Lung microvascular endothelial cell (primary cell): ENCODE measurements at regions not wholly inside any gene's neighbourhood (a gene's known extent, or its start where the extent isn't known, plus 50 kb on each side); places are given as distances from the start of the nearest gene placed in this dataset.
"Not testable (repeated sequence)": the region's sequence is repeated elsewhere in the genome, so short reads cannot be mapped to it uniquely, and the experiment has no call there.

ENCODE experiments used
- DNase-seq, 2 donors: peaks; one replicate each; pipeline versions ENCODE4 v3.0.0 to v3.0.0-alpha.2; 2010; ENCODE audit warnings: low read depth in 2 of 2

DNA sequence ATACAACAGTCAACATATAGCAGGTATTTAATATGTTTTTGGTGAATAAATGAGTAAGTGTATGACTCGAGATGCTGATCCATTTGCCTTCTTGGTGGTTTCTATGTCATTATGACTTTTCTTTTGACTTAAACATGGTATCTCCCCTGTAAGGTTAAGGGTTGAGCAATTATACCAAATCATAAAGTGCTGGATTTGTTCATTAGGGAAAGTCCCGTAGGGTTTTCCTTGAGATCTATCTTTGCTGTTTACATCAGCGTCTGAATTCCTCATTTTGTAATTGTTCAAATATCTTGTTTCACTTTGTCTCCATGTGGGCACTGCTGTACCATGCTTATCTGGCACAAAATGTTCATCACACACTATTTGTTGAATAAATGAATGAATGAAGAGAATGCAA, 562.6 kb downstream of the EDEM1 start:
- DNase-seq, result no peak

DNA sequence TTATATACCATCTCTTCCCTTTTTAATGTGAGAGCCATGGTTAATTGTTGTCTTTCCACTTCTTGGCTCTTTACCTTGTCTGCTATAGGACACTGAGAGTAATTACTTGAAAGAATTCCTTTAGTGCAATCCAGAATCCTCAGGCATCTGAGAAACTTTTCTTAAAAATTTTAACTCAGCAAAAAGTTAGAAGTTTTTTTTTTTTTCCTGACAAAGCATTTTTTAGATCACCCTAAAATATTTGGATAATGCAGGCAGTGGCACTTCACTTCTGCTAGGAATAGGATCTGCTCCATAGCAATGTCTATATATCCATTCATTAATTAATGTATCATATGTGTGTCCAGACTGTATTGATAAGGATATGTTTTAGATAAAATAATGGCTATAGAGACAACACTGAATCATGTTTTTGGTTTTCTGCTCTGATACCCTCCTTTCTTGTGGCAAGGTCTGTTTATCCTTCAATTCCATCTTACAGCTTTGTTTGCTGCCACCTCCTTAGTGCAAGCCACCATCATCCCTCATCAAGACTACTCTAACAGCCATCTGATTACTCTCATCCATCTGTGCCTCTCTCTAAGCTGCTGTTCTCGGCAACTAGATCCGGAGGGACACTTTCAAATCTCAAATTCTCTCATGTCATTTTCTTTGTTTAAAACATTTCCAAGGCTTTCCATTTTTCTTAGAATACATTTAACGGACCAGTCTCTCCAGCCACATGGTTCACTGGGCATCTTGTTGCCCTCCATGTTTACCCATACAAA, 563.5 kb downstream of the EDEM1 start:
- DNase-seq, result no peak

- no peak for DNase-seq
Measured at GRCh38 chr3:5754602-5755001, 567.1 kb downstream of the EDEM1 start.

DNA sequence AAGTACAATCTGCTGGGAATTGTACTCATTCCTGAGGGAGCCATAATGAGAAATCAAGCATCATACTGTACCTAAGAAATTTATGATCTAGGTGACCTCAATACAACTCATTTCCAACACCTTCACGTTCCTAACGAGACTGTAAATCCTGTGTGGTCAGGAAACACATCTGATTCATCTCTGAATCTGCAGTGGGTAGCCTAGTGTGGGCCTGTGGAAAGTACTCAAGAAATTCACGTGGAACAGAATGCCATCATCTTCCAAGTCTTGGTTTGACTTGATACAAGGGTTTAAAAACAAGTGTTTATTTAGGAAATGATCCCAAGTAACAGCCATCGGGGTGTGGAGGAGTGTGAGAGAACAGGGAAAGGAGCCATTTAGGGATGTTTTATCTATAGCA, 568.9 kb downstream of the EDEM1 start:
- no peak for DNase-seq

- no peak for DNase-seq
Measured at GRCh38 chr3:5757213-5757804, 569.8 kb downstream of the EDEM1 start.

GRCh38 chr3:5758699-5759098, 571.2 kb downstream of the EDEM1 start:
- no peak for DNase-seq

DNA sequence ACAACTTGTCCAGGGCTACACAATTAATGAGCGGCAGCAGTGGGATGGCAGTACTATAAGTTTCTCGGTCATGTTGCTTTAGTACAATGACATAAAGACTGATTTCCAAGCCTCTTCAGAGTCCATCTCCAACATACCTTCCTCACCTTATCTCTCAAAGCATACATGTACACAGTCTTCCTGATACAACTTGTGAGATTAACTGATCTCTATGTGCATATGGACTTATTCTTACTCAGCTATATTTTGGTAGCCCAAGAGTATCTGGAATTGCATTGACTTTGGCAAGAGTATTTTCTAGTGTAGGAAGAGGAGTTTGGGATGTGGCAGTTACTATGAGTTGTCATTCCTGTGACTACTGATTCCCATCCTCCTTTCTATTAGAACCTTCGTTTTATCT, 575.0 kb downstream of the EDEM1 start:
- DNase-seq, result no peak

DNA sequence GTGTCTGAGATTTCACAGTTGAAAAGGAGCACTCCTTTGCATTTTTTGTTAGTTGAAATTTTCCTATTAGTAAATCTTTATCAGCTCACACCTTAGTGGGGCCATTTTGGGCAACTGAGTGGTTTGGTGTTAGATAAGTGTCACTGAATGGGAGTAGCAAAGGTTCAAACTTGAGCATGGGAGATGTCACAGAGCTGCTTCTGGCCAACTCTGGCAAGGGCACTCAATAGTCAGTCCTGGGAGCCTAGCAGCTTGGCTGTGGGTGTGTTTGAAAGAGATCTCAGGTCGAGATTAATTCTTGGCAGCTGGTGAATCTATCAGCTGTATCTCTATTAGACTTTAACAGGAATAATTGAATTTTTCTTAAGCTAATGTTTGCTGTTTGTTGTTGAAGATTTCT, 579.3 kb downstream of the EDEM1 start:
- DNase-seq, result no peak

GRCh38 chr3:5767304-5767703, 579.8 kb downstream of the EDEM1 start:
- DNase-seq, result no peak

GRCh38 chr3:5768281-5768945, 580.9 kb downstream of the EDEM1 start:
- no peak for DNase-seq

GRCh38 chr3:5769825-5770224, 582.3 kb downstream of the EDEM1 start:
- DNase-seq, result no peak

GRCh38 chr3:5774337-5774736, 586.8 kb downstream of the EDEM1 start:
- no peak for DNase-seq

GRCh38 chr3:5775100-5775499, 587.6 kb downstream of the EDEM1 start:
- not testable (repeated sequence) for DNase-seq

DNA sequence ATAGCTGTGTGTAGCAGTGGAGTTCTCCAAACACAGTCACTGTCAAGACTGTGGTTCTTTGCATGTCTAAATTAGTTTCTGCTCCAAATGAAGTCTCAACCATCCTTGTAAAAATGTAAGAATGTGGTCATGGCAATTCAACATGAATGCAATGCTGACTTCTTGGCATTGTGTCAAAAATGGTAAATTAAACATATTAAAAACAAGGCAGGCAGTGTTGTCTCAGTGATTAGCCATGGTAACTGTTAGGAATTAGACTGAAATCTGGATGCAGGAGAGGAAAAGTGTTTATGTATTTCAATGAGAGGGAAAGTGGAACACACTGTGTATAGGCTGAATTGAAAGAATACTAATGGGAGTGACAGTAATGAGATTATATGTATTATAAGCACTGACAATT, 597.2 kb downstream of the EDEM1 start:
- DNase-seq, result no peak

- no peak for DNase-seq
Measured at GRCh38 chr3:5787861-5788488, 600.5 kb downstream of the EDEM1 start.

DNA sequence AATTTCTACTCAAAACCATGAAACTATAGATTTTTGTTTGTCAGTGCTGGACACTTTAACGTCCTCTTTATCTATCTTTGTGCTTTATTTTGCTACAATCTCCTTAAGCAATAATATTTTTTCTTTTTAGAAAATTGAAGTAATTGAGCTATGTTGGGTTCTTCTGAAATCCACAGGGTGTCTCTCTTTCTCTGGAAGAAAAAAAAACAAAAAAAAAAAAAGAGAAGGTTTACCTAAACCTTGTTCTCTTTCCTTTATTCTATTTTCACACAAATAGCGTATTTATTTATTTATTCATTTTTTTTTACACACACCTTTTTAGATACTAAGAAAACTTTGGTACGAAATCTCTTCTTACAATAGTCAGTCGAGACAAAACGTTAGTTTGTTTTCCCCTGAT, 601.0 kb downstream of the EDEM1 start:
- DNase-seq, result no peak

DNA sequence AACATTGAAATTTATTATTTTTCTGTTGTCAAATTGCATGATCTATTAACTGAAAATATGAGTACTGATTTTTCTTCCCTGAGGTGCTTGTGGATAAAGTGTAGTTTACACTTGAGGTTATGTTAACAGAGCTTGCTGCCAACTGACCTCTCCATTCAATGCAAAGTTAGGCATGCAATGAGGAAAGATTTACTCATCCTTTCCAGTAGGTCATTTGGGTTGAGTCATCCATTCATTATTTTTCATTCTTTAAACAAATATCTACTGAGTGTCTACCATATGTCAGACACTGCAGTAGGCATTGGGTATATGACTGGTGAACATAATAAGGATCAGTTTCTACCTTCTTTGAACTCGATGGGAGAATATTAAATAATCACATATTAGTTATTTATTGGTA, 604.1 kb downstream of the EDEM1 start:
- no peak for DNase-seq

DNA sequence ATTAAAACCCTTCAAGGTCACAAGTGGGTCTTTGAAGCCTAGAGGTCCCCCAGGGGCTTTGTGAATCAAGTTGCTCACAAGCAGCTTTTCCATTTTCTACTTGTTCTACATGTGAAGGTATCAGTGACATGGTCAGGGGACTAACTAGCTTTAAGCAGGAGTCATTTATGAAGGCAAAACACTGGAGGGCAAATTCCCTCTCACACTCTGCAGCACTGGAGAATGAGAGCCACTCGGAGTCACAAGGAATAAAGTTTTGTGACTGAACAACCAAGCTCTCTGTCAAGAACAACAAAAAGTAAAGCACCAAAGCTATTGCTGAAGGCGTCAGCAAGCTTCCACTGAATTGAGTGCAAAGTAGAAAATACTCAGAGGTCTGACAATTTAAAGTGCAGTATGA, 609.0 kb downstream of the EDEM1 start:
- DNase-seq, result no peak

DNA sequence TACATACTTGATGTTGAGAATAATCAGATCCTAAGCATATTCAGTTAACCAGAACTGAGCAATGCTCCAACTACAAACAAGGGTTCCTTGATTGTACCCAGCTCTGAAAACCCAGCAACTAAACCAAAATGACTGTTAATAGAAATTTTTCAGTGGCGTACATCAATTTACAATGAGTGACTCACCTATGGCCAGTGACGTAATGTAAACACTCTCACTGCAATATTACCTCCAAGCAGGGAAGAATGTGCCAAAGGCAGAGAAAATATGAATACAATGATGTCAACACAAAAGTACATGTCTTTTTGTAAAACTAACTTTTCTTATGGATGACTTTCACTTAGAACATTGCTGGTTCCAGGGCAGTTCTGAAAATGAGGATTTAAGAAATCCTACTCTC, 611.3 kb downstream of the EDEM1 start:
- DNase-seq, result no peak

DNA sequence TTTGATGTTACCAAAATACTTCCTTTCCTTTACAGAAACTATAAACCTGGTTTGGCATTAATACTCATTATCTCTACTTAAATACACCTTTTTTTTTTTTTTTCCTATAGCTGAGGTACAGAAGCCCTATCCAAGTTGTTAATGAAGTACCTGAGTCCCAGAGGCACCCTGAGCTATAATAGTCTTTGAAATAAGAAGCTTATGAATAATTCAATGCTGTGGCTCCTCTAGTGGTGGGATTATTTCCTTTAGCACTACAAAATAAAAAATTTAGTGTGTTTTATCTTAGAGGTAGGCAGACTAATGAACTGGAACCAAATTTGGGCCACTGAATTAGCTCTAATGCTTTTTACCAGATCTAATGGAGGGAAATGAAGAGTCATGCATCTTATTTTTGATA, 611.9 kb downstream of the EDEM1 start:
- DNase-seq, result no peak

DNA sequence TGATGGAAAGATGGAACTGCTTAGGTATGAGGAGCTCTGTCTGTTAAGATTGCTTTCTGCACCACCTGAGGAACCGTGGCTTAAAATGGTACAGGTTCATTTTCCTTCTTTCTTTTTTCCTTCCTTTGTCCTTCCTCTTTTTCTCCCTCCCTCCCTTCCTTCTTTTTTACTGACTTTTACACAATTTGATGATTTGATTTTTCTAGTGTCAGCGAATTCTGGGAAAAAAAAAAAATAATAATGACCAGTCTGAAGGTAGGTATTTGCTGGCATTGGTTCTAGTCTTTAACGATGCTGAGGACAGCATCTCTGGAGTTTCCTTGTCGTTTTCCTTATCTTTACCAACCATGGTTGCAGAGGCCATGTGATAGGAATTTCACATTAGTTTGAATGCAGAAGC, 613.5 kb downstream of the EDEM1 start:
- no peak for DNase-seq

- DNase-seq, result no peak
Measured at GRCh38 chr3:5806192-5806591, 618.7 kb downstream of the EDEM1 start.
